Activated CD8-positive, alpha-beta T cell treated with anti-CD3 and anti-CD28 coated beads, Interleukin-2, amount 10 ng/mL, durations not matched to agents 7 days and 5 days (primary cell): ENCODE measurements at regions not wholly inside any gene's neighbourhood (a gene's known extent, or its start where the extent isn't known, plus 50 kb on each side); places are given as distances from the start of the nearest gene placed in this dataset.

Experiments used
- ATAC-seq: fragments of 150-1000 bp; cut with Tn5 transposase; one replicate; pipeline ENCODE4 v1.10.0; 2021; ENCODE audit warnings: moderate library complexity
- CTCF ChIA-PET: fragments of 350-600 bp; sonication (Branson Sonifier 250); formaldehyde crosslinking; loops from one replicate; lab custom pipeline; 2021; ENCODE audit warnings: antibody characterized with exemption; lab: Charles Lee
- POLR2A ChIA-PET: fragments of 350-600 bp; sonication (Branson Sonifier 250); formaldehyde crosslinking; loops from one replicate; lab custom pipeline; 2021; ENCODE audit warnings: antibody characterized with exemption; lab: Charles Lee
- DNase-seq: peaks from one replicate; pipeline ENCODE4 v3.0.0-alpha.2; 2020
- H3K27ac Mint-ChIP-seq: one replicate; pipeline ENCODE4 v1.8.0; 2021; ENCODE audit warnings: mild to moderate bottlenecking, mixed read lengths
- H3K27me3 Mint-ChIP-seq: one replicate; pipeline ENCODE4 v1.8.0; 2021; ENCODE audit warnings: low read depth, mixed read lengths
- H3K36me3 Mint-ChIP-seq: one replicate; pipeline ENCODE4 v1.8.0; 2021; ENCODE audit warnings: low read depth, mixed read lengths
- H3K4me1 Mint-ChIP-seq: one replicate; pipeline ENCODE4 v1.8.0; 2021; ENCODE audit warnings: low read depth, mixed read lengths
- H3K4me3 Mint-ChIP-seq: one replicate; pipeline ENCODE4 v1.8.0; 2021; ENCODE audit warnings: mild to moderate bottlenecking, mixed read lengths
- H3K9me3 Mint-ChIP-seq: one replicate; pipeline ENCODE4 v1.8.0; 2022; ENCODE audit warnings: mixed read lengths; ENCODE audit not compliant: insufficient read depth

DNA sequence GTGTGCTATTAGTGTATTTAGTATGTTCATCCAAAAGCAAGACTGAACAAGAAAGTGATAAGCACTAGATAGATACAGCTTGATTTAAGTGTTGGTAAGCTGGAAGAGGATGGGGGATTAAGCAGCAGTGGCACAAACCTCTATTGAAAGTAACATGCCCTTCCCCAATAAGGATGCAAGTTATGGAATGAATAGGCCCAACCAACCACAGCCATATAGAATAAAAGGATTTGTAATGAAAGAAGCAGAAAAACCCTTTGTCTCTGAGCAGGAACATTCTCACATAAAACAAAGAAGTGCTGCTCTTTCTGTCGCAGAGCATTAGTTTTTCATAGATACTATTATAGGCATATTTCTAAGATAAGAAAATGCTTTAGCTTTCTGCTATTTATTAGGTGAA is 310.7 kb downstream of the IPO8 start:
- no peak overlapping the region for H3K27ac Mint-ChIP-seq
- POLR2A ChIA-PET: no interaction called here

DNA sequence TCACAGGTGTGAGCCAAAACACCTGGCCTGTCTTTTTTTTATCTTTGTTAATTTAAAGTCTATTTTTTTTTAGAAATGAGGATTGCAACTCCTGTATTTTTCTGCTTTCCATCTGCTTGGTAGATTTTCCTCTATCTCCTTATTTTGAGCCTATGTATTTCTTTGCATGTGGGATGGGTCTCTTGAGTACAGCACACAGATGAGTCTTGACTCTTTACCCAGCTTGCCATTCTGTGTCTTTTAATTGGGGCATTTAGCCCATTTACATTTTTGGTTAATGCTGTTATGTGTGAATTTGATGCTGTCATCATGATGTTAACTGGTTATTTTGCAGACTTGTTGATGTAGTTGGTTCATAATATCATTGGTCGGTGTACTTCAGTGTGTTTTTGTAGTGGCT is 317.4 kb downstream of the IPO8 start:
- Mint-ChIP-seq H3K27ac (no peak overlapping the region), H3K4me3 (no peak overlapping the region), H3K4me1 (no peaks in the 10 kb centered on the region), H3K27me3 (no peaks in the 10 kb centered on the region), H3K36me3 (no peaks in the 10 kb centered on the region), H3K9me3 (no peaks in the 10 kb centered on the region)
- ChIA-PET CTCF (no interaction called here), POLR2A (no interaction called here)
- ATAC-seq (no peak), DNase-seq (no peak)

More for the DNA sequence above, 310.7 kb downstream of the IPO8 start:
- ATAC-seq (no peak), DNase-seq (no peak)
- CTCF ChIA-PET: no interaction called here
- Mint-ChIP-seq H3K4me1 (no peaks in the 10 kb centered on the region), H3K27me3 (no peaks in the 10 kb centered on the region), H3K9me3 (no peaks in the 10 kb centered on the region), H3K36me3 (no peaks in the 10 kb centered on the region), H3K4me3 (no peak overlapping the region)

DNA sequence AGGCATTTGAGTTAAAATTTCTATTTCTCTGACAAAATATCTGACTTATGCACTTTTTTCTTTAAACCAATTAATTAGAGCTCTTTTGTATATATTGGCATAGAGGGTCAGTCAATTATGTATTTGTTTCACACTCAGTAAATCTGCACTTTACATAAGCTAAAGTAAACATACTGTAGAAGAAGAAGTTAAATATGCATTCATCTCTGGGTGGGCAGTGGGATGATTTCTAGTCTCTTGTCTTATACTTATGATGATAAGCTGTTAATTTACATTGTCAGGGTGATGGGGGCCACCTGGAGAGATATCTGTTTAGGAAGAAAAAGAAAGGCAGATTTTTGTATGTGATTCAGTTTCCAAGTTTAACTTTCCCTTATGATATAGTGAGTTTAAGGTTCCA is 330.8 kb downstream of the IPO8 start:
- no peaks in the 10 kb centered on the region for H3K27me3 Mint-ChIP-seq
- H3K36me3 Mint-ChIP-seq: no peaks in the 10 kb centered on the region
- H3K9me3 Mint-ChIP-seq: no peaks in the 10 kb centered on the region
- DNase-seq (no peak), ATAC-seq (no peak)
- no peak overlapping the region for H3K27ac Mint-ChIP-seq
- H3K4me3 Mint-ChIP-seq: no peak overlapping the region
- ChIA-PET POLR2A (no interaction called here), CTCF (no interaction called here)
- H3K4me1 Mint-ChIP-seq: no peaks in the 10 kb centered on the region

DNA sequence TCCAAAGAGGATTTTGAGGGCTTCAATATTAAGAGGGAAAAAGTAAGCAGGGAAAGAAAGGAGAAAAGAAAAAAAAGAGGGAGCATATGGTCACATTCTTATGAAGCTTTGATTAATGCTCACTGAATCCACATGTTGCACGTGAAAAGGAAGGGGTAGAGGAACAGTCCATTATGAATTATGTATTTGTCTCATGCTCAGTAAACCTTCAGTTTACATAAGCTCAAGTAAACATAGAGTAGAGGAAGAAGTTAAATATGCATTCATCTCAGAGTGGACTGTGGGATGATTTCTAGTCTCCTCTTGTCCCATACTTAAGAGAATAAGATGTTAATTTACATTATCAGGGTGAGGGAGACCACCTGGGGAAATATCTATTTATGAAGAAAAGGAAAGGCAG is 334.5 kb downstream of the IPO8 start:
- H3K4me1 Mint-ChIP-seq: no peaks in the 10 kb centered on the region
- no peaks in the 10 kb centered on the region for H3K27me3 Mint-ChIP-seq
- no peaks in the 10 kb centered on the region for H3K36me3 Mint-ChIP-seq
- no peak overlapping the region for H3K27ac Mint-ChIP-seq
- POLR2A ChIA-PET: no interaction called here
- H3K4me3 Mint-ChIP-seq: no peak overlapping the region
- no peak for DNase-seq
- no peak for ATAC-seq
- no peaks in the 10 kb centered on the region for H3K9me3 Mint-ChIP-seq
- CTCF ChIA-PET: no interaction called here

DNA sequence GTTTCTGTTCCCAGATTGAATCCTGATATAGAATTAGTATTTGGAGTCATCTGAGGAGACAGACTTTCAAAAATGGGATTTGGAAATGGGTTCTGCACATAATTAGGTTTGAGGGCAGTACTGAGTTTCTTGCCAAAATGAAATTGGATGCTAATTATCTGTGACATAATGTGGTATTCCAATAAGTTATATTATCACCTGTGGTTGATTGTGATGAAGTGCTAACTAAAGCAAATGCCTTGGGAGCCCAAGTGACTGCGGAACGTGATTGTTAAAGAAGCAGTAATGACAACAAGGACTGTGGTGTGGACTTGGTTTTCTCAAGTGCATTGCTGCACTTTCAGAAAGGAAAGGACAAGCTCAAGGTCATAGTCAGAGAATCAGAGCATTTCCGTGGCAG is 337.0 kb downstream of the IPO8 start:
- H3K27me3 Mint-ChIP-seq: no peaks in the 10 kb centered on the region
- no peaks in the 10 kb centered on the region for H3K9me3 Mint-ChIP-seq
- POLR2A ChIA-PET: no interaction called here
- CTCF ChIA-PET: no interaction called here
- H3K27ac Mint-ChIP-seq: no peak overlapping the region
- H3K36me3 Mint-ChIP-seq: no peaks in the 10 kb centered on the region
- no peak for DNase-seq
- H3K4me1 Mint-ChIP-seq: no peaks in the 10 kb centered on the region
- no peak for ATAC-seq
- H3K4me3 Mint-ChIP-seq: no peak overlapping the region

DNA sequence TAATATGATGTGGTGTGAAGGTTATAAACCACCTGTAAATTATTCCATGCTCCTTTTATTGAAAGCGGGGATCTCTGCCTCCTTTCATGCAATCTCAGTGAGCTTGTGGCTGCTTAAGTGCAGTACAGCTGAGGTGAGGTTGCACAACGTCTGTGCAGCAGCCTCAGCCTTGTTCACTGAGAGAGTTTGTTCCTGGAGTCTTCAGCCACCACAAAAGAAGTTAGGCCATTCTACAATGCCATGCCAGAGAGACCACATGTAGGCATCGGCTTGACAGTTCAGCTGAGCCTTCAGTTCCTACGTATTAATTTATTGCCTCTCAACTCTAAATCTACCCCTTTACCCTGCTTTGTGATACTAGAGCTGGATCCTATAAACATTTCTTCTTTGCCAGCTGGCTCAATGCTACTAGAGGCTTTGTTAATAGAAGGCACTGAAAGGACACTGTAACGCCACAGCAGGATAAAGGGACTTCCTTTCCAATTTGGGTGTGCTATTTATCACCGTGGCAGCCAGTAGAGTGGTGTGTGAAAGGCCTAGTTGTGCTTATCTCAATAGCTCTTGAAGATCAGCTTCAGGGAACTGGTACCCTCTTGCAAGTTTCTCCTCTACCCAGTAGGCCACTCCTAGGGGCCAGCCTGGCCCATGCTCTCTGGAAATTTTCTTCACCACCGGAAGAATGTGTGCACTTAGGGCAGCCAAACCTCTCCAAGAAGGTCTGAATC is 337.7 kb downstream of the IPO8 start:
- DNase-seq: no peak
- ATAC-seq: no peak
- Mint-ChIP-seq H3K4me1 (no peaks in the 10 kb centered on the region), H3K4me3 (no peak overlapping the region), H3K9me3 (no peaks in the 10 kb centered on the region), H3K36me3 (no peaks in the 10 kb centered on the region), H3K27ac (no peak overlapping the region), H3K27me3 (no peaks in the 10 kb centered on the region)
- ChIA-PET CTCF (no interaction called here), POLR2A (no interaction called here)

DNA sequence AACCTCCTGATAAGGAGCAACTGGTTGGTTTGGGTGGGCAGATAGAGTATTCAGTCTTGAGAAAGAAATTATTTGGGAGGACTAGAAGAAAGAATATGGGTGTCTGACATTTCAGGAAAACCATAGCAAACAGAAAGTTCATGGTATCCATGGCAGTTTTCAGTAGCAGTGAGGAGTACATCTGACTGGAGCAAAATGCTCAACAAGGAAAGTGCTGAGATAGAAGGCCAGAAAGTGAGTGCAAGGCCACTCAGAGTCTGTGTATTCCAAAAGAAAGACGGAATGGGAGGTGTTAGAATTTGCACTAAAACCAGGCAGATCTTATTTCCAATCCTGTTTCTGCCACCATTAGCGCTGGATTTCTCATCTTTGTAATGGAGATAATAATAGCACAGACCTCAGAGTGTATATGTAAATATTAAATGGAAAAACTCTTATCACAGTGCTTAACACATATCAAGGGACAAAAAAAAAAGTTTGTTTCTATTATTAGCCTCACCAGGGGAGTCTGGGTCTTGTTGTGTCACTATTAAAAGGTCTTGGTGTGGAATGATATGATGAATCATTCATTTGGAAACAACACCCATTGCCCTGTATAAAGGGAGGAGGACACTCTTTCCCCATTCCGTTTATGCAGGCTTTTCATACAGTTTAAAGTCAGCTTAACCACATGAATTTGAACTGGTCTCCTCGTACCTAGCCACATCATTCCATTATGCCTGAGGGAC is 349.8 kb downstream of the IPO8 start:
- CTCF ChIA-PET: no interaction called here
- Mint-ChIP-seq H3K4me3 (no peak overlapping the region), H3K27me3 (no peaks in the 10 kb centered on the region), H3K27ac (no peak overlapping the region), H3K4me1 (no peaks in the 10 kb centered on the region), H3K36me3 (no peaks in the 10 kb centered on the region), H3K9me3 (peaks cover 7% of the 10 kb centered on the region)
- ATAC-seq: no peak
- no peak for DNase-seq
- POLR2A ChIA-PET: no interaction called here

DNA sequence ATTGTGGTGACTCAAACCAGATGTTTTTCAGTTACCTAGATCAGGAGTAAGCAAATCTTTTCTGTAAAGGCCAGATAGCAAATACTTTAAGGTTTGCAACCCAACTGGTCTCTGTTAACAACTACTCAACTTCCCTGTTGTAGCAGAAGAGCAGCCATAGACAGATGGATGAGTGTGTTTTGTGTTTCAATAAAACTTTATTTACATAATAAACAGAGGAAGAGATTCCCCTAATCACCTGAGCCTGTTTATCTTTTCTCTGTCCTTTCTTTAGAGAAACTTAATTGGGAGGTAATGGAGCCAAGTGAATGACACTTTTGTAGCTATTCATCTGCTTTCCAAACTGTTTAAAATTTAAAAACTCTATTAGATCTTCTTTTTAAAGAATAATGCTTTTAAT is 365.1 kb downstream of the IPO8 start:
- H3K27me3 Mint-ChIP-seq: no peaks in the 10 kb centered on the region
- H3K4me1 Mint-ChIP-seq: no peaks in the 10 kb centered on the region
- H3K9me3 Mint-ChIP-seq: no peaks in the 10 kb centered on the region
- no peak for ATAC-seq
- H3K27ac Mint-ChIP-seq: no peak overlapping the region
- CTCF ChIA-PET: no interaction called here
- POLR2A ChIA-PET: no interaction called here
- H3K36me3 Mint-ChIP-seq: no peaks in the 10 kb centered on the region
- no peak for DNase-seq
- H3K4me3 Mint-ChIP-seq: no peak overlapping the region

DNA sequence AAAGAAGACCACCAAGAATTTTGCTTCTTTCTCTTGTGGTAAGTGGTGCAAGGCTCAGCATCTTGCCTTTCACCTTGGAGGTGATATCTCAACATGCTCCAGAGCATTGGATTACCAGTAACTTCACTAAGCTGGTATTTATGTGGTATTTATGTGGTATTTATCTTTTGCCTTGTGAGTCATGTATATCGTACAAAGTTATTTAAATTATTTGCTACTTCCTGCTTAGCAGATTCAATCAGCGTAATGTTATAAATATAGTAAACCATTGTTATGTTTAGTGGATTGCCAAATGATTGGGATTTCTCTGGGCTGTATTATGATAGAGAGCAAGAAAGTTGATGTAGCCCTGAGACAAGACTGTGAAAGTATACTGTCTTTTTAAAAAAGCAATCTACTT is 366.4 kb downstream of the IPO8 start:
- POLR2A ChIA-PET: no interaction called here
- DNase-seq (no peak), ATAC-seq (no peak)
- no peaks in the 10 kb centered on the region for H3K4me1 Mint-ChIP-seq
- H3K27ac Mint-ChIP-seq: no peak overlapping the region
- no peaks in the 10 kb centered on the region for H3K36me3 Mint-ChIP-seq
- H3K27me3 Mint-ChIP-seq: no peaks in the 10 kb centered on the region
- no peaks in the 10 kb centered on the region for H3K9me3 Mint-ChIP-seq
- CTCF ChIA-PET: no interaction called here
- H3K4me3 Mint-ChIP-seq: no peak overlapping the region

DNA sequence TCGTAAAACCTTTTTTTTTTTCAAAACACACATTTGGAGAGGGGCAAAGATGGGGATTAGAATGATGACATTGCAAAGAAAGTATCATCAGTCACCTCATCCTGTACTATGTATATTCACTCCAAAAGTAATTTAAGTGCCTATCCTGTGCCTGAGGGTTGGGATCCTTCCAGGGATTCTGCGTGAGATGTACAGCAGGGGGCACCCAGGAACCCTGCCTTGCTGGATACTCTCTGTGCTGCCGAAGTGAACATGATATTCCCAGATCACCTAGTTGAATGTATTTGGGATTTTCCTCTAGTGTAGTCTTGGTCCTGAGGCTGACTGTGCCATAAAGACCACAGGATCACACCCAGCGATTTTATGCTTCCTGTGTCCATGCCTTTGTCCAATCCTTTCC is 372.7 kb downstream of the IPO8 start:
- Mint-ChIP-seq H3K4me3 (no peak overlapping the region), H3K27me3 (no peaks in the 10 kb centered on the region), H3K27ac (no peak overlapping the region), H3K9me3 (peaks cover 4% of the 10 kb centered on the region), H3K4me1 (no peaks in the 10 kb centered on the region), H3K36me3 (no peaks in the 10 kb centered on the region)
- DNase-seq: no peak
- ChIA-PET POLR2A (no interaction called here), CTCF (no interaction called here)
- ATAC-seq: no peak

DNA sequence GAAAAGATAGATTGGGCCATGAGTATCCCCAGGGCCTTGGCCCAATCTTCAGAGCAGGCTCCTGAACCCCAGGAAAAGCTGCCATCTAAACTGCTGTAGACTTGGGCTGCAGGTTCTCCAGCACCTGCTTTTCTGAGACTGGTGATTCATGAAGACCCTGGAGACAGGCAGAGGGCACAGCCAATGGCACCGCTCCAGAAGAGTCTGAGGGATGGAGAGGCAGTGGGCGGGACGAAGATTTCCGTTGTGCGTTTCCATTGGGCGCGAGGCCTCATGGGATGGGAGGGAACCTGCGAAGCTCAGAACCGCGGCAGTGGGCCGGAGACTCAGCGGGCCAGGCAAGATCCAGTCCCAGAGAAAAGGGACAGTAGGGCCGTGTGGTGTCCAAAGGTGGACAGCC is 375.1 kb downstream of the IPO8 start:
- ATAC-seq (no peak), DNase-seq (no peak)
- no peak overlapping the region for H3K4me3 Mint-ChIP-seq
- H3K9me3 Mint-ChIP-seq: peaks cover 4% of the 10 kb centered on the region
- CTCF ChIA-PET: no interaction called here
- no peaks in the 10 kb centered on the region for H3K27me3 Mint-ChIP-seq
- no peak overlapping the region for H3K27ac Mint-ChIP-seq
- no peaks in the 10 kb centered on the region for H3K4me1 Mint-ChIP-seq
- H3K36me3 Mint-ChIP-seq: no peaks in the 10 kb centered on the region
- POLR2A ChIA-PET: no interaction called here

DNA sequence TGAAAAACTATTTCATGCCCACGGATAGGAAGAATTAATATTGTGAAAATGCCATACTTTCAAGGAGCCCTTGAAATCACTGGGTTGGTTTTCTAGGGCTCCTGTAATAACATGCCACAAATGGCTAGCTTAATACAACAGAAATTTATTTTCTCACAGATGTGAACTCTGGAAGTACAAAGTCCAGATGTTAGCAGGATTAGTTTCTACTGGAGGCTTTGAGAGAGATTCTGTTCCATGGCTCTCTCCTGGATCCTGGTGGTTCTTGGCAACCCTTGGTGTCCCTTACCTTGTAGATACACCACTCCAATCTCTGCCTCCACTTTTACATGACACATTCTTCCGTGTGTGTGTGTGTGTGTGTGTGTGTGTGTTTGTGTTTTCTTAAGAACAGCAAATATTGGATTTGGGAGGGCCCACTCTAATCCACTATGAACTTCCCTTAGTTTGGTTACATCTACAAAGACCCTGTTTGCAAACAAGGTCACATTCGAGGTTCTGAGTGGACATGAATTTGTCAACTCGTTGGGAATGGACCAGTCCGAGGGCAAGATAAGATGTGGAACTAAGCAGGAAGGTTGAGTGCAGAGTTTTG is 381.1 kb downstream of the IPO8 start:
- Mint-ChIP-seq H3K9me3 (no peaks in the 10 kb centered on the region), H3K4me3 (no peak overlapping the region), H3K36me3 (no peaks in the 10 kb centered on the region), H3K4me1 (no peaks in the 10 kb centered on the region), H3K27me3 (no peaks in the 10 kb centered on the region), H3K27ac (no peak overlapping the region)
- DNase-seq (no peak), ATAC-seq (no peak)
- ChIA-PET CTCF (no interaction called here), POLR2A (no interaction called here)
